Mammary epithelial cell (primary cell): ENCODE measurements at regions not wholly inside any gene's neighbourhood (a gene's known extent, or its start where the extent isn't known, plus 50 kb on each side); places are given as distances from the start of the nearest gene placed in this dataset.

Source experiments
- EZH2 ChIP-seq: IDR thresholded peaks from 2 replicates; pipeline ENCODE4 v1.6.1; 2012; ENCODE audit warnings: low read length, inconsistent platforms, borderline replicate concordance
- TF ChIP-seq, protein P1 (sequence below), 2 donors: IDR thresholded peaks in 1 of 2; conservative IDR thresholded peaks in 1 of 2; 2 replicates each; pipeline ENCODE4 v1.5.1; 2011 to 2012; ENCODE audit warnings: inconsistent platforms in 2 of 2, low read length in 2 of 2, mild to moderate bottlenecking in 2 of 2, control low read depth in 1 of 2, low read depth in 1 of 2; ENCODE audit not compliant: insufficient read depth in 1 of 2; ENCODE audit errors: extremely low read depth in 1 of 2

DNA sequence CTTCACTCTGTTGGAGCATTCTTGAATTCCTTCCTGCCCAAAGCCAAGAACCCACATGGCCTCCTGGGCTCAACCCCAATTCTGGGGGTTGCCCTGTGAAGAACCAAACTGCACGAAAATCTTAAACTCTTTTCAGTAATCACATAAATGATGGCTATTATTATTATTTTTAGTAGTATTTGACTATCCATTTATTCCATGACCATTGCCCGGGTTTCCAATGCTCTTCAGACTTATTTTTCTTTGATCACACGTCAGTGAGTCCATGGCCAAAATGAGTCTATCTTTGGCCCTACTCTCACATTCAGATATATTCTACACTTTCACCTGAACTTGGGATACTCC, 185.9 kb downstream of the AVL9 start:
- TF ChIP-seq, protein P1, sequence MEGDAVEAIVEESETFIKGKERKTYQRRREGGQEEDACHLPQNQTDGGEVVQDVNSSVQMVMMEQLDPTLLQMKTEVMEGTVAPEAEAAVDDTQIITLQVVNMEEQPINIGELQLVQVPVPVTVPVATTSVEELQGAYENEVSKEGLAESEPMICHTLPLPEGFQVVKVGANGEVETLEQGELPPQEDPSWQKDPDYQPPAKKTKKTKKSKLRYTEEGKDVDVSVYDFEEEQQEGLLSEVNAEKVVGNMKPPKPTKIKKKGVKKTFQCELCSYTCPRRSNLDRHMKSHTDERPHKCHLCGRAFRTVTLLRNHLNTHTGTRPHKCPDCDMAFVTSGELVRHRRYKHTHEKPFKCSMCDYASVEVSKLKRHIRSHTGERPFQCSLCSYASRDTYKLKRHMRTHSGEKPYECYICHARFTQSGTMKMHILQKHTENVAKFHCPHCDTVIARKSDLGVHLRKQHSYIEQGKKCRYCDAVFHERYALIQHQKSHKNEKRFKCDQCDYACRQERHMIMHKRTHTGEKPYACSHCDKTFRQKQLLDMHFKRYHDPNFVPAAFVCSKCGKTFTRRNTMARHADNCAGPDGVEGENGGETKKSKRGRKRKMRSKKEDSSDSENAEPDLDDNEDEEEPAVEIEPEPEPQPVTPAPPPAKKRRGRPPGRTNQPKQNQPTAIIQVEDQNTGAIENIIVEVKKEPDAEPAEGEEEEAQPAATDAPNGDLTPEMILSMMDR (conservative IDR thresholded peaks at IDR 0.05 in 1 of 2, IDR thresholded peaks at IDR 0.05 in 1 of 2; ENCODE audit: extremely low read depth in 1 of 2, insufficient read depth in 1 of 2, low read depth in 1 of 2, low read length in 2 of 2): no peak
- TF ChIP-seq EZH2: no peak
